ENCODE measurements at regions not wholly inside any gene's neighbourhood (a gene's known extent, or its start where the extent isn't known, plus 50 kb on each side); places are given as distances from the start of the nearest gene placed in this dataset.

GRCh38 chr4:148790691-148791090, 348.5 kb upstream of the NR3C2 start:
- Histone ChIP-seq H3K9me3 (ENCODE audit: insufficient read depth in 2 of 2, low read depth in 1 of 2, low read length in 1 of 2) (no peaks in the 10 kb centered on the region), H3K9ac (replicated peaks in 1 of 4; ENCODE audit: extremely low read depth in 1 of 4, low read depth in 3 of 4, low read length in 3 of 4) (no peak overlapping the region), H4K8ac (ENCODE audit: extremely low read depth, insufficient read depth, low read length) (no peak overlapping the region), H2BK20ac (ENCODE audit: low read length) (no peak overlapping the region), H2BK15ac (ENCODE audit: low read length) (no peak overlapping the region), H3K14ac (ENCODE audit: insufficient read length) (no peak overlapping the region), H3K27me3 (replicated peaks in 1 of 4; ENCODE audit: control insufficient read depth in 3 of 4, extremely low read depth in 1 of 4, insufficient read depth in 3 of 4, low read length in 3 of 4) (no peaks in the 10 kb centered on the region), H4K20me1 (replicated peaks in 1 of 2; ENCODE audit: control insufficient read depth in 1 of 2, insufficient read depth in 2 of 2, low read length in 2 of 2) (no peaks in the 10 kb centered on the region), H3K23ac (ENCODE audit: insufficient read length) (no peak overlapping the region), H3K4ac (replicated peaks; ENCODE audit: insufficient read length, low read depth, low read length) (no peak overlapping the region), H3K4me3 (ENCODE audit: extremely low read depth in 1 of 4, insufficient read depth in 2 of 4, low read depth in 3 of 4, low read length in 4 of 4) (no peak overlapping the region), H4K91ac (replicated peaks; ENCODE audit: insufficient read length, low read length) (no peak overlapping the region), H3K23me2 (ENCODE audit: low read depth, low read length) (no peaks in the 10 kb centered on the region), H2BK12ac (ENCODE audit: low read depth, low read length) (no peak overlapping the region), H3K27ac (ENCODE audit: low read depth, low read length) (no peak overlapping the region), H3K56ac (replicated peaks; ENCODE audit: insufficient read length, low read depth, low read length) (no peak overlapping the region), H3K4me1 (replicated peaks in 1 of 4; ENCODE audit: control insufficient read depth in 3 of 4, insufficient read depth in 4 of 4, low read length in 3 of 4) (peaks cover 0 to 3% (median 1%) of the 10 kb centered on the region in 4 experiments; a peak in 3 of 7 replicates), H3K4me2 (ENCODE audit: insufficient read depth in 1 of 2, low read depth in 2 of 2, low read length in 2 of 2) (no peak overlapping the region), H4K5ac (ENCODE audit: insufficient read length, low read depth, low read length) (no peak overlapping the region), H2AFZ (ENCODE audit: low read length) (no peak overlapping the region), H3K79me2 (ENCODE audit: control insufficient read depth in 1 of 2, insufficient read depth in 2 of 2, low read length in 2 of 2) (no peaks in the 10 kb centered on the region), H3K18ac (ENCODE audit: extremely low read depth, low read length) (no peak overlapping the region), H3K79me1 (ENCODE audit: low read depth, low read length) (no peaks in the 10 kb centered on the region), H2BK120ac (replicated peaks; ENCODE audit: low read depth, low read length) (no peak overlapping the region), H2AK5ac (ENCODE audit: low read depth, low read length) (no peak overlapping the region), H2BK5ac (ENCODE audit: low read depth, low read length) (no peak overlapping the region), H3K36me3 (ENCODE audit: control insufficient read depth in 2 of 4, insufficient read depth in 4 of 4, low read length in 3 of 4) (no peaks in the 10 kb centered on the region)
- WGBS, 2 experiments (ENCODE audit: extremely low coverage in 1 of 2, insufficient coverage in 1 of 2, insufficient read length in 1 of 2, insufficient replicate concordance in 2 of 2, low coverage in 1 of 2, low lambda C conversion rate in 2 of 2, missing lambda C conversion rate in 1 of 2): 93% methylated on average over 5 of the region's 5 CpGs; no CpG with 5 or more reads in 1 of the 2 experiments
- FAIRE-seq: no peak
- no peak for DNase-seq (ENCODE audit: low read depth in 1 of 2, low spot score in 2 of 2)
- ChIA-PET CTCF (ENCODE audit: partially characterized antibody) (no interaction called here), POLR2A (ENCODE audit: partially characterized antibody) (no interaction called here)
- no peak for TF ChIP-seq RXRA (IDR thresholded peaks at IDR 0.05; ENCODE audit: insufficient read depth, low read depth, low read length)
- no peak for TF ChIP-seq MAFK (IDR thresholded peaks at IDR 0.05; ENCODE audit: low read depth, low read length)
- TF ChIP-seq SP1 (IDR thresholded peaks at IDR 0.05; ENCODE audit: low read depth, low read length): no peak
- TF ChIP-seq CBX5 (IDR thresholded peaks at IDR 0.05; ENCODE audit: low read depth, low read length): no peak
- no peak for TF ChIP-seq FOSL1 (IDR thresholded peaks at IDR 0.05; ENCODE audit: insufficient read depth, low read depth, low read length)
- no peak for TF ChIP-seq SRF (IDR thresholded peaks at IDR 0.05; ENCODE audit: low read depth, low read length)
- TF ChIP-seq CEBPB (IDR thresholded peaks at IDR 0.05; ENCODE audit: low read depth, low read length): no peak
- no peak for TF ChIP-seq TAF7 (optimal IDR thresholded peaks at IDR 0.05; ENCODE audit: borderline replicate concordance, low read depth, low read length)
- no peak for TF ChIP-seq EZH2 (IDR thresholded peaks at IDR 0.05; ENCODE audit: low read depth, low read length, severe bottlenecking)
- TF ChIP-seq, protein P1, sequence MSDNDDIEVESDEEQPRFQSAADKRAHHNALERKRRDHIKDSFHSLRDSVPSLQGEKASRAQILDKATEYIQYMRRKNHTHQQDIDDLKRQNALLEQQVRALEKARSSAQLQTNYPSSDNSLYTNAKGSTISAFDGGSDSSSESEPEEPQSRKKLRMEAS (IDR thresholded peaks at IDR 0.05): no peak
- no peak for TF ChIP-seq TEAD4 (IDR thresholded peaks at IDR 0.05; ENCODE audit: low read depth, low read length)
- TF ChIP-seq CTCF (IDR thresholded peaks at IDR 0.05; ENCODE audit: control extremely low read depth in 1 of 3, insufficient read depth in 1 of 3, low read depth in 1 of 3, low read length in 3 of 3): no peak
- no peak for TF ChIP-seq POLR2A (IDR thresholded peaks at IDR 0.05; ENCODE audit: control extremely low read depth in 1 of 2, low read depth in 2 of 2, low read length in 2 of 2)
- no peak for TF ChIP-seq TCF12 (IDR thresholded peaks at IDR 0.05; ENCODE audit: low read depth, low read length)

Data from H1 (cell line).